Activated CD4-positive, alpha-beta T cell treated with anti-CD3 and anti-CD28 coated beads, Interleukin-2, amount 10 ng/mL, durations not matched to agents 7 days and 5 days (primary cell): ENCODE measurements at regions not wholly inside any gene's neighbourhood (a gene's known extent, or its start where the extent isn't known, plus 50 kb on each side); places are given as distances from the start of the nearest gene placed in this dataset.

Experiments
- CTCF ChIA-PET: fragments of 350-600 bp; sonication (Branson Sonifier 250); formaldehyde crosslinking; loops from one replicate; lab custom pipeline; 2021; ENCODE audit warnings: antibody characterized with exemption; lab: Charles Lee
- POLR2A ChIA-PET: fragments of 350-600 bp; sonication (Branson Sonifier 250); formaldehyde crosslinking; loops from one replicate; lab custom pipeline; 2021; ENCODE audit warnings: antibody characterized with exemption; lab: Charles Lee
- DNase-seq: peaks from one replicate; pipeline ENCODE4 v3.0.0-alpha.2; 2020
- H3K27ac Mint-ChIP-seq: one replicate; pipeline ENCODE4 v1.8.0; 2021; ENCODE audit warnings: mild to moderate bottlenecking, moderate library complexity, mixed read lengths
- H3K27me3 Mint-ChIP-seq: one replicate; pipeline ENCODE4 v1.8.0; 2021; ENCODE audit warnings: mixed read lengths
- H3K36me3 Mint-ChIP-seq: one replicate; pipeline ENCODE4 v1.8.0; 2021; ENCODE audit warnings: low read depth, mixed read lengths
- H3K4me1 Mint-ChIP-seq: one replicate; pipeline ENCODE4 v1.8.0; 2021; ENCODE audit warnings: mixed read lengths
- H3K4me3 Mint-ChIP-seq: one replicate; pipeline ENCODE4 v1.8.0; 2021; ENCODE audit warnings: mild to moderate bottlenecking, moderate library complexity, mixed read lengths
- H3K9me3 Mint-ChIP-seq: one replicate; pipeline ENCODE4 v1.8.0; 2021; ENCODE audit warnings: mixed read lengths

- POLR2A ChIA-PET: no interaction called here
- CTCF ChIA-PET: no interaction called here
- Mint-ChIP-seq H3K9me3 (no peaks in the 10 kb centered on the region), H3K27me3 (peaks cover 4% of the 10 kb centered on the region), H3K4me1 (no peaks in the 10 kb centered on the region), H3K27ac (no peak overlapping the region), H3K36me3 (no peaks in the 10 kb centered on the region), H3K4me3 (no peak overlapping the region)
- no peak for DNase-seq
These were observed 86.3 kb upstream of the ARHGEF26 start for GRCh38 chr3:154034797-154035330.

- ChIA-PET POLR2A (no interaction called here), CTCF (no interaction called here)
- no peak overlapping the region for H3K27ac Mint-ChIP-seq
- peaks cover 4% of the 10 kb centered on the region for H3K27me3 Mint-ChIP-seq
- no peaks in the 10 kb centered on the region for H3K4me1 Mint-ChIP-seq
- no peaks in the 10 kb centered on the region for H3K36me3 Mint-ChIP-seq
- no peaks in the 10 kb centered on the region for H3K9me3 Mint-ChIP-seq
- H3K4me3 Mint-ChIP-seq: no peak overlapping the region
- DNase-seq: no peak
These were observed 80.9 kb upstream of the ARHGEF26 start for GRCh38 chr3:154040283-154040682.

- CTCF ChIA-PET: no interaction called here
- H3K4me1 Mint-ChIP-seq: no peaks in the 10 kb centered on the region
- no peaks in the 10 kb centered on the region for H3K9me3 Mint-ChIP-seq
- H3K36me3 Mint-ChIP-seq: no peaks in the 10 kb centered on the region
- H3K27ac Mint-ChIP-seq: no peak overlapping the region
- DNase-seq: no peak
- no peak overlapping the region for H3K4me3 Mint-ChIP-seq
- peaks cover 4% of the 10 kb centered on the region for H3K27me3 Mint-ChIP-seq
- POLR2A ChIA-PET: no interaction called here
These were observed 76.5 kb upstream of the ARHGEF26 start for GRCh38 chr3:154044671-154045070.

- no peaks in the 10 kb centered on the region for H3K36me3 Mint-ChIP-seq
- POLR2A ChIA-PET: no interaction called here
- CTCF ChIA-PET: no interaction called here
- no peak overlapping the region for H3K27ac Mint-ChIP-seq
- H3K4me3 Mint-ChIP-seq: no peak overlapping the region
- no peaks in the 10 kb centered on the region for H3K4me1 Mint-ChIP-seq
- H3K9me3 Mint-ChIP-seq: no peaks in the 10 kb centered on the region
- no peak for DNase-seq
- peaks cover 3% of the 10 kb centered on the region for H3K27me3 Mint-ChIP-seq
These were observed 71.0 kb upstream of the ARHGEF26 start for GRCh38 chr3:154050216-154050615.

- Mint-ChIP-seq H3K4me1 (no peaks in the 10 kb centered on the region), H3K4me3 (no peak overlapping the region), H3K36me3 (no peaks in the 10 kb centered on the region), H3K27ac (no peak overlapping the region), H3K27me3 (peaks cover 3% of the 10 kb centered on the region), H3K9me3 (no peaks in the 10 kb centered on the region)
- POLR2A ChIA-PET: no interaction called here
- DNase-seq: no peak
- CTCF ChIA-PET: no interaction called here
These were observed 70.4 kb upstream of the ARHGEF26 start for GRCh38 chr3:154050766-154051165.

GRCh38 chr3:154059833-154060232 is 61.4 kb upstream of the ARHGEF26 start:
- Mint-ChIP-seq H3K4me3 (no peak overlapping the region), H3K27me3 (no peaks in the 10 kb centered on the region), H3K27ac (no peak overlapping the region), H3K4me1 (no peaks in the 10 kb centered on the region), H3K36me3 (no peaks in the 10 kb centered on the region), H3K9me3 (no peaks in the 10 kb centered on the region)
- DNase-seq: no peak
- CTCF ChIA-PET: no interaction called here
- POLR2A ChIA-PET: no interaction called here

- Mint-ChIP-seq H3K27ac (no peak overlapping the region), H3K27me3 (no peaks in the 10 kb centered on the region), H3K36me3 (no peaks in the 10 kb centered on the region), H3K4me3 (no peak overlapping the region), H3K4me1 (no peaks in the 10 kb centered on the region), H3K9me3 (no peaks in the 10 kb centered on the region)
- ChIA-PET CTCF (no interaction called here), POLR2A (no interaction called here)
- DNase-seq: no peak
These were observed 60.8 kb upstream of the ARHGEF26 start for GRCh38 chr3:154060238-154061000.

- DNase-seq: no peak
- H3K4me3 Mint-ChIP-seq: no peak overlapping the region
- CTCF ChIA-PET: no interaction called here
- H3K9me3 Mint-ChIP-seq: no peaks in the 10 kb centered on the region
- no peaks in the 10 kb centered on the region for H3K36me3 Mint-ChIP-seq
- no peak overlapping the region for H3K27ac Mint-ChIP-seq
- POLR2A ChIA-PET: no interaction called here
- no peaks in the 10 kb centered on the region for H3K4me1 Mint-ChIP-seq
- no peaks in the 10 kb centered on the region for H3K27me3 Mint-ChIP-seq
These were observed 60.2 kb upstream of the ARHGEF26 start for GRCh38 chr3:154061001-154061370.

GRCh38 chr3:154062513-154062912 is 58.7 kb upstream of the ARHGEF26 start:
- no peak overlapping the region for H3K4me3 Mint-ChIP-seq
- ChIA-PET CTCF (no interaction called here), POLR2A (no interaction called here)
- no peak for DNase-seq
- H3K27me3 Mint-ChIP-seq: no peaks in the 10 kb centered on the region
- no peak overlapping the region for H3K27ac Mint-ChIP-seq
- no peaks in the 10 kb centered on the region for H3K4me1 Mint-ChIP-seq
- peaks cover 2% of the 10 kb centered on the region for H3K9me3 Mint-ChIP-seq
- no peaks in the 10 kb centered on the region for H3K36me3 Mint-ChIP-seq

- Mint-ChIP-seq H3K27me3 (peaks cover 3% of the 10 kb centered on the region), H3K4me1 (no peaks in the 10 kb centered on the region), H3K36me3 (no peaks in the 10 kb centered on the region), H3K9me3 (peaks cover 2% of the 10 kb centered on the region), H3K27ac (no peak overlapping the region), H3K4me3 (no peak overlapping the region)
- ChIA-PET CTCF (no interaction called here), POLR2A (no interaction called here)
- no peak for DNase-seq
These were observed 50.0 kb upstream of the ARHGEF26 start for GRCh38 chr3:154071146-154071545.
